ENCODE measurements at regions not wholly inside any gene's neighbourhood (a gene's known extent, or its start where the extent isn't known, plus 50 kb on each side); places are given as distances from the start of the nearest gene placed in this dataset.

- H3K9me3 ChIP-seq: no peaks in the 10 kb centered on the region
- intact Hi-C loops (cut with DNase I): no loop called here
- no peaks in the 10 kb centered on the region for H3K36me3 ChIP-seq
- peak in 1 of 4 donors; percentile 35 for ATAC-seq
- H3K4me1 ChIP-seq: no peaks in the 10 kb centered on the region
- TF ChIP-seq POLR2A (IDR thresholded peaks at IDR 0.05): no peak
- TF ChIP-seq, protein P1, sequence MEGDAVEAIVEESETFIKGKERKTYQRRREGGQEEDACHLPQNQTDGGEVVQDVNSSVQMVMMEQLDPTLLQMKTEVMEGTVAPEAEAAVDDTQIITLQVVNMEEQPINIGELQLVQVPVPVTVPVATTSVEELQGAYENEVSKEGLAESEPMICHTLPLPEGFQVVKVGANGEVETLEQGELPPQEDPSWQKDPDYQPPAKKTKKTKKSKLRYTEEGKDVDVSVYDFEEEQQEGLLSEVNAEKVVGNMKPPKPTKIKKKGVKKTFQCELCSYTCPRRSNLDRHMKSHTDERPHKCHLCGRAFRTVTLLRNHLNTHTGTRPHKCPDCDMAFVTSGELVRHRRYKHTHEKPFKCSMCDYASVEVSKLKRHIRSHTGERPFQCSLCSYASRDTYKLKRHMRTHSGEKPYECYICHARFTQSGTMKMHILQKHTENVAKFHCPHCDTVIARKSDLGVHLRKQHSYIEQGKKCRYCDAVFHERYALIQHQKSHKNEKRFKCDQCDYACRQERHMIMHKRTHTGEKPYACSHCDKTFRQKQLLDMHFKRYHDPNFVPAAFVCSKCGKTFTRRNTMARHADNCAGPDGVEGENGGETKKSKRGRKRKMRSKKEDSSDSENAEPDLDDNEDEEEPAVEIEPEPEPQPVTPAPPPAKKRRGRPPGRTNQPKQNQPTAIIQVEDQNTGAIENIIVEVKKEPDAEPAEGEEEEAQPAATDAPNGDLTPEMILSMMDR (IDR thresholded peaks at IDR 0.05): no peak
- DNase-seq: peak in 2 of 3 donors; percentile 38 to 43
- no peaks in the 10 kb centered on the region for H3K27me3 ChIP-seq
- 100% methylated on average over 3 of the region's 50 CpGs for WGBS (ENCODE audit: insufficient coverage, low coverage, low lambda C conversion rate, missing lambda C conversion rate)
- no peak overlapping the region for H3K4me3 ChIP-seq
- no peak overlapping the region for H3K27ac ChIP-seq
These were observed 293.1 kb upstream of the ERBB4 start for GRCh38 chr2:212831671-212832199.

GRCh38 chr2:212816267-212816666 is 277.7 kb upstream of the ERBB4 start:
- H3K9me3 ChIP-seq: no peaks in the 10 kb centered on the region
- no peaks in the 10 kb centered on the region for H3K36me3 ChIP-seq
- intact Hi-C loops (cut with DNase I): no loop called here
- no peak overlapping the region for H3K4me3 ChIP-seq
- 42% methylated on average over 2 of the region's 2 CpGs for WGBS (ENCODE audit: insufficient coverage, low coverage, low lambda C conversion rate, missing lambda C conversion rate)
- ATAC-seq (no peak), DNase-seq (no peak)
- H3K27me3 ChIP-seq: no peaks in the 10 kb centered on the region
- H3K27ac ChIP-seq: no peak overlapping the region
- no peak for TF ChIP-seq POLR2A (IDR thresholded peaks at IDR 0.05)
- TF ChIP-seq, protein P1 (IDR thresholded peaks at IDR 0.05): no peak
- H3K4me1 ChIP-seq: no peaks in the 10 kb centered on the region

- Histone ChIP-seq H3K4me1 (no peaks in the 10 kb centered on the region), H3K9me3 (no peaks in the 10 kb centered on the region), H3K36me3 (no peaks in the 10 kb centered on the region), H3K27ac (no peak overlapping the region), H3K4me3 (no peak overlapping the region), H3K27me3 (no peaks in the 10 kb centered on the region)
- no peak for DNase-seq
- intact Hi-C loops (cut with DNase I): no loop called here
- 53% methylated on average over 5 of the region's 5 CpGs for WGBS (ENCODE audit: insufficient coverage, low coverage, low lambda C conversion rate, missing lambda C conversion rate)
- no peak for TF ChIP-seq POLR2A (IDR thresholded peaks at IDR 0.05)
- TF ChIP-seq, protein P1 (IDR thresholded peaks at IDR 0.05): no peak
- ATAC-seq: no peak
These were observed 276.9 kb upstream of the ERBB4 start for GRCh38 chr2:212815453-212815852.

GRCh38 chr2:212814941-212815340 is 276.3 kb upstream of the ERBB4 start:
- ATAC-seq (no peak), DNase-seq (no peak)
- Histone ChIP-seq H3K4me3 (no peak overlapping the region), H3K27me3 (no peaks in the 10 kb centered on the region), H3K27ac (no peak overlapping the region), H3K36me3 (no peaks in the 10 kb centered on the region), H3K4me1 (no peaks in the 10 kb centered on the region), H3K9me3 (no peaks in the 10 kb centered on the region)
- TF ChIP-seq, protein P1 (IDR thresholded peaks at IDR 0.05): no peak
- no peak for TF ChIP-seq POLR2A (IDR thresholded peaks at IDR 0.05)
- 24% methylated on average over 1 of the region's 1 CpG for WGBS (ENCODE audit: insufficient coverage, low coverage, low lambda C conversion rate, missing lambda C conversion rate)
- intact Hi-C loops (cut with DNase I): no loop called here

DNA sequence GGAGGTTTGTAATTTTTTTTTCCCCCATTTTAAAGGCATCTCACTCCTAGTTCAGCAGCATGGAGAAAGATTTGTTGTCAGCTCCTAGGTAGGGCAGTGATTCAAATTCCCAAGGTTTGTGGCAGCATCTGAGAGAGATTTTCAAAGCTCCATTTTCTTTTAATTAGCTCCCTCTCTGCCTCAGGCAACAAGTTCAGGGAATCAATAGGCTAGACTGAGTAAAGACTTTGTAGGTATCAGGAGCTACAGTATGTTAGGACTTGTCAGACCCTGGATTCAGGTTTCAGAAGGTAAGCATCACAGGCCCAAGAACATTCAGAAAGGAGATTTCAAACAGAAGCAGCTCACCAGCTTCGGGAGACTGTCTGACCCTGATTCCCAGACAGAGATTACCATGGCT is 273.3 kb upstream of the ERBB4 start:
- Histone ChIP-seq H3K27ac (no peak overlapping the region), H3K36me3 (no peaks in the 10 kb centered on the region), H3K4me1 (no peaks in the 10 kb centered on the region), H3K27me3 (no peaks in the 10 kb centered on the region), H3K9me3 (no peaks in the 10 kb centered on the region), H3K4me3 (no peak overlapping the region)
- intact Hi-C loops (cut with DNase I): no loop called here
- TF ChIP-seq, protein P1 (IDR thresholded peaks at IDR 0.05): no peak
- TF ChIP-seq POLR2A (IDR thresholded peaks at IDR 0.05): no peak
- WGBS (ENCODE audit: insufficient coverage, low coverage, low lambda C conversion rate, missing lambda C conversion rate): no CpG with 5 or more reads among the region's 1 CpG
- DNase-seq (no peak), ATAC-seq (no peak)
